Lower lobe of right lung (tissue), 2 donors: ENCODE measurements at regions not wholly inside any gene's neighbourhood (a gene's known extent, or its start where the extent isn't known, plus 50 kb on each side); places are given as distances from the start of the nearest gene placed in this dataset.

ENCODE experiments used
- ATAC-seq, 2 donors: fragments of 200-7000 bp; cut with Tn5 transposase; one replicate each; pipeline ENCODE4 v1.9.1; 2020 to 2022; ENCODE audit warnings: mild to moderate bottlenecking in 2 of 2, moderate library complexity in 2 of 2
- DNase-seq: peaks from one replicate; pipeline ENCODE4 v3.0.0-alpha.2; 2020
- H3K27ac ChIP-seq: fragments of 200-600 bp; one replicate; pipeline ENCODE4 v1.8.0; 2022
- H3K27me3 ChIP-seq: fragments of 200-600 bp; one replicate; pipeline ENCODE4 v1.8.0; 2022; ENCODE audit warnings: low read depth
- H3K36me3 ChIP-seq: fragments of 200-600 bp; one replicate; pipeline ENCODE4 v1.8.0; 2022; ENCODE audit warnings: mild to moderate bottlenecking
- H3K4me1 ChIP-seq: fragments of 200-600 bp; one replicate; pipeline ENCODE4 v1.8.0; 2022
- H3K4me3 ChIP-seq: fragments of 200-600 bp; one replicate; pipeline ENCODE4 v1.8.0; 2022; ENCODE audit warnings: mild to moderate bottlenecking
- H3K9me3 ChIP-seq: fragments of 200-600 bp; one replicate; pipeline ENCODE4 v1.8.0; 2022
- intact Hi-C: fragments of 100-400 bp; cut with DNase I; formaldehyde crosslinking; loops from one replicate; pipeline ENCODE4 v1.11.0; 2022
- TF ChIP-seq, protein P1 (sequence below): fragments of 200-600 bp; IDR thresholded peaks from one replicate; pipeline ENCODE4 v1.8.0; 2022; ENCODE audit warnings: antibody characterized with exemption, mild to moderate bottlenecking
- donor health status: DM: no; HTN: yes; CAD: no; lungs with severe emphysema.

DNA sequence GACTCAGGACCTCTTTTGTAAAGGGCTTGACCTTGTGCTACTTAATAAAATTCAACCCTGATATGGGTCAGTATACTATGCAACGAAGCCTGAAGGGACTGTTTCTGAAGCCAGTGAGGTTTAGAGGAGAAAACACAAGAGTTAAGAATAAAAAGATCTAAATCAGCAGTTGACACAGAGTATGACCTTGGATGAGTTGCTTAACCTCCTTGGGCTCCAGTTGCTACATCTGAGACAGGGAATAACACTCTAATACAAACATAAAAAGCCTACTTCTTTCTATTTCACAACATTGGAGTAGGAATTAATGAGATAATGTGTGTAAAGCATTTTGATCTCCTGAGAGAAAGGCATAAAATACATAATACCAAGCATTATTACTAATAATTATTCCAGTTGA is 882.4 kb upstream of the ADGRL2 start:
- TF ChIP-seq, protein P1, sequence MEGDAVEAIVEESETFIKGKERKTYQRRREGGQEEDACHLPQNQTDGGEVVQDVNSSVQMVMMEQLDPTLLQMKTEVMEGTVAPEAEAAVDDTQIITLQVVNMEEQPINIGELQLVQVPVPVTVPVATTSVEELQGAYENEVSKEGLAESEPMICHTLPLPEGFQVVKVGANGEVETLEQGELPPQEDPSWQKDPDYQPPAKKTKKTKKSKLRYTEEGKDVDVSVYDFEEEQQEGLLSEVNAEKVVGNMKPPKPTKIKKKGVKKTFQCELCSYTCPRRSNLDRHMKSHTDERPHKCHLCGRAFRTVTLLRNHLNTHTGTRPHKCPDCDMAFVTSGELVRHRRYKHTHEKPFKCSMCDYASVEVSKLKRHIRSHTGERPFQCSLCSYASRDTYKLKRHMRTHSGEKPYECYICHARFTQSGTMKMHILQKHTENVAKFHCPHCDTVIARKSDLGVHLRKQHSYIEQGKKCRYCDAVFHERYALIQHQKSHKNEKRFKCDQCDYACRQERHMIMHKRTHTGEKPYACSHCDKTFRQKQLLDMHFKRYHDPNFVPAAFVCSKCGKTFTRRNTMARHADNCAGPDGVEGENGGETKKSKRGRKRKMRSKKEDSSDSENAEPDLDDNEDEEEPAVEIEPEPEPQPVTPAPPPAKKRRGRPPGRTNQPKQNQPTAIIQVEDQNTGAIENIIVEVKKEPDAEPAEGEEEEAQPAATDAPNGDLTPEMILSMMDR, result no peak
- Histone ChIP-seq H3K4me3 (no peak overlapping the region), H3K27me3 (no peaks in the 10 kb centered on the region), H3K27ac (no peak overlapping the region), H3K36me3 (no peaks in the 10 kb centered on the region), H3K9me3 (no peaks in the 10 kb centered on the region), H3K4me1 (no peaks in the 10 kb centered on the region)
- no peak for DNase-seq
- no peak for ATAC-seq
- intact Hi-C loops, result no loop called here

DNA sequence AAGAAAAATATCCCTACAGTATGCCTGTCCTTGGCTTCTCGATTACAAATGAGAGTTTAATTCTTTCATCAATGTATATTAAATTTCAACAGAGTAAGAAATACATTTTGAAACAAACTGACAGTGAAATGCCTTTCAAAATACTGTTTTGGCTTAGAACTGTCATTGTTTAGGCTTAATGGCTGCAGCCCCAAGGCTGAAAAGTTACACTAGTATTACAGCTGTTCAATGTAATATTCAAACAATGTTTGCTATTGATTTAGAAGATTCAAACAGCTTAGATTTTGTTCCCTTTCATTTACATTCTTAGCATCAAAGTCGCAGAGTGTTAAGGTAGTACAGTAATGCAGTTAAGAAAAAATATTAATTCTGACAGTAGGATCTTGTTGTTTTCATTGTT is 882.9 kb upstream of the ADGRL2 start:
- TF ChIP-seq, protein P1, result no peak
- no peak overlapping the region for H3K27ac ChIP-seq
- no peak overlapping the region for H3K4me3 ChIP-seq
- intact Hi-C loops, result no loop called here
- ATAC-seq (no peak), DNase-seq (no peak)
- H3K36me3 ChIP-seq, result no peaks in the 10 kb centered on the region
- no peaks in the 10 kb centered on the region for H3K9me3 ChIP-seq
- H3K27me3 ChIP-seq, result no peaks in the 10 kb centered on the region
- no peaks in the 10 kb centered on the region for H3K4me1 ChIP-seq

DNA sequence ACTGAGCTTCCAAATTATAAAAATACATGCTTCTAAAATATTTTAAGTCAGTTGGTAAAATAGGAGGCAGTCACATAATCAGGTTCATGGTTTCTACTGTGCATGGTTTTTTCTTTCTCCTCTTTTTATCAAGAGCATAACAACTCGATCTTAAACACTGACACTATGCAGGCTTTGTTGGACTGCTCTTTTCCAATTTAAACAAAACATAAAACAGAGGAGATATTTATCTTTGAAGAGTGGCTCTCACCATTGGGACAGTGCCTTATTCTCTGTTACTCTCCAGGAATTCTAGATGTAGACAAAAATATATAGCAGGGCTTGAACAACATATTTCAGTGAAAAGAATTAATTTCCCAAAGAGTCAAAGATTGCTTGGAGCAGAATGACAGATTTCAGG is 883.5 kb upstream of the ADGRL2 start:
- Histone ChIP-seq H3K27me3 (no peaks in the 10 kb centered on the region), H3K4me1 (no peaks in the 10 kb centered on the region), H3K27ac (no peak overlapping the region), H3K4me3 (no peak overlapping the region), H3K36me3 (no peaks in the 10 kb centered on the region), H3K9me3 (no peaks in the 10 kb centered on the region)
- intact Hi-C loops, result no loop called here
- ATAC-seq, result no peak
- no peak for DNase-seq
- TF ChIP-seq, protein P1, result no peak

DNA sequence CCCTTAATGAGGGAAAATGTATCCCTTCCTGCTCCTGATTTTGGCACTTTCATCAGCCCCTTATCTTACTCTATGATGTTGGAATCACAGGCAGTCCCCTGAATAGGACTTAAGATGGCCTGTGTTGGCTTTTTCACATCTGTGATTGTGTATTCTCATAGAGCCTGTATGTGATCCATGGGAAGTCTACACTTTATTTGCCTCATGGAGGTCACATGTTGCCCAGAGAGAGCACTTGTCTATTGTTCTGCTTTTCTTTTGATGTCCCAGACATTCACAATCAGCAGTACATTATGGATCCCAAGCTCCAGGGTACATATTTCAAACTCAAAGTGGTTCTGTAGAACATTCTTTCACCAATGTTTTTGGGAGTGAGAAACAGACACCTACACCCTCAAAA is 885.2 kb upstream of the ADGRL2 start:
- Histone ChIP-seq H3K4me3 (no peak overlapping the region), H3K9me3 (no peaks in the 10 kb centered on the region), H3K36me3 (no peaks in the 10 kb centered on the region), H3K4me1 (no peaks in the 10 kb centered on the region), H3K27ac (no peak overlapping the region), H3K27me3 (no peaks in the 10 kb centered on the region)
- DNase-seq, result no peak
- no peak for ATAC-seq
- intact Hi-C loops, result no loop called here
- TF ChIP-seq, protein P1, result no peak

DNA sequence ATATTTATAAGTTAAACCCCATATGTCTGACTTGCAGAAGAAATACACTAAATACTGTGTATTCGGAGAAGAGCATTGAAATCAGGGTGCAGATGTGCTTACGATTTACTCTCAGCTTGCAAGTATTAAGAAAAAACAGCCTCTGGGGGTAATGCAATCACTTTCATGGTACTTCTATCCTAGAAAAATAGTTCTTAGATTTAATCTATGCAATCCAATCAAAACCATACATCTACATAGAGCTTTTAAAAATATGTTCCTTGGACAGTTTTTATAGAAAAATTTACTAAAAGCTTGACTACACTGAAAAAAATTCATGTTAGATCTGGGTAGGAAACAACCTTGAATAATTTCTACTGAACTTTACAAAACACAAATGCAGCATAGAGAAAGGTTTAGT is 890.3 kb upstream of the ADGRL2 start:
- H3K27ac ChIP-seq, result no peak overlapping the region

More for the DNA sequence above, 890.3 kb upstream of the ADGRL2 start:
- DNase-seq, result no peak
- Histone ChIP-seq H3K27me3 (no peaks in the 10 kb centered on the region), H3K36me3 (no peaks in the 10 kb centered on the region), H3K9me3 (no peaks in the 10 kb centered on the region), H3K4me1 (no peaks in the 10 kb centered on the region), H3K4me3 (no peak overlapping the region)
- no peak for ATAC-seq
- TF ChIP-seq, protein P1, result no peak
- intact Hi-C loops, result no loop called here
